ES-I3 (cell line): ENCODE measurements at regions not wholly inside any gene's neighbourhood (a gene's known extent, or its start where the extent isn't known, plus 50 kb on each side); places are given as distances from the start of the nearest gene placed in this dataset.

ENCODE experiments used
- H3K36me3 ChIP-seq: 2 replicates; pipeline ENCODE4 v1.6.1; 2013; ENCODE audit warnings: mild to moderate bottlenecking, low read length, control low read depth, moderate library complexity; ENCODE audit not compliant: insufficient read depth
- H3K4me1 ChIP-seq: 2 replicates; pipeline ENCODE4 v1.6.1; 2013; ENCODE audit warnings: mild to moderate bottlenecking, control low read depth, low read length; ENCODE audit not compliant: insufficient read depth
- H3K9ac ChIP-seq: 2 replicates; pipeline ENCODE4 v1.6.1; 2013; ENCODE audit warnings: low read depth, mild to moderate bottlenecking, low read length, moderate library complexity
- H3K9me3 ChIP-seq: 2 replicates; pipeline ENCODE4 v1.6.1; 2013; ENCODE audit warnings: mild to moderate bottlenecking, low read length, moderate library complexity; ENCODE audit not compliant: control insufficient read depth, insufficient read depth

GRCh38 chr13:106699311-106699710 is 131.4 kb upstream of the ARGLU1 start:
- no peaks in the 10 kb centered on the region for H3K4me1 ChIP-seq

GRCh38 chr13:106696719-106697118 is 128.8 kb upstream of the ARGLU1 start:
- Histone ChIP-seq H3K4me1 (peaks cover 6% of the 10 kb centered on the region; the same call in 1 of the 2 replicates), H3K9me3 (no peaks in the 10 kb centered on the region), H3K9ac (no peak overlapping the region), H3K36me3 (no peaks in the 10 kb centered on the region)

More at GRCh38 chr13:106699311-106699710, 131.4 kb upstream of the ARGLU1 start:
- Histone ChIP-seq H3K9ac (no peak overlapping the region), H3K36me3 (no peaks in the 10 kb centered on the region), H3K9me3 (no peaks in the 10 kb centered on the region)

- H3K4me1 ChIP-seq = peaks cover 8% of the 10 kb centered on the region; the same call in 1 of the 2 replicates
- no peaks in the 10 kb centered on the region for H3K9me3 ChIP-seq
- no peak overlapping the region for H3K9ac ChIP-seq
- H3K36me3 ChIP-seq = no peaks in the 10 kb centered on the region
These were observed 128.2 kb upstream of the ARGLU1 start for GRCh38 chr13:106696140-106696539.

GRCh38 chr13:106695139-106695538 is 127.2 kb upstream of the ARGLU1 start:
- no peaks in the 10 kb centered on the region for H3K9me3 ChIP-seq
- no peaks in the 10 kb centered on the region for H3K36me3 ChIP-seq
- H3K4me1 ChIP-seq = peaks cover 8% of the 10 kb centered on the region; the same call in 1 of the 2 replicates
- no peak overlapping the region for H3K9ac ChIP-seq

- Histone ChIP-seq H3K9ac (no peak overlapping the region), H3K36me3 (no peaks in the 10 kb centered on the region), H3K4me1 (peaks cover 8% of the 10 kb centered on the region; the same call in 1 of the 2 replicates), H3K9me3 (no peaks in the 10 kb centered on the region)
These were observed 123.9 kb upstream of the ARGLU1 start for GRCh38 chr13:106691861-106692260.

- Histone ChIP-seq H3K36me3 (no peaks in the 10 kb centered on the region), H3K9me3 (no peaks in the 10 kb centered on the region), H3K9ac (no peak overlapping the region), H3K4me1 (peaks cover 8% of the 10 kb centered on the region; the same call in 1 of the 2 replicates)
These were observed 123.4 kb upstream of the ARGLU1 start for GRCh38 chr13:106691341-106691740.

GRCh38 chr13:106690779-106691178 is 122.8 kb upstream of the ARGLU1 start:
- Histone ChIP-seq H3K9ac (no peak overlapping the region), H3K36me3 (no peaks in the 10 kb centered on the region), H3K4me1 (peaks cover 8% of the 10 kb centered on the region; the same call in 1 of the 2 replicates), H3K9me3 (no peaks in the 10 kb centered on the region)

GRCh38 chr13:106689906-106690305 is 122.0 kb upstream of the ARGLU1 start:
- Histone ChIP-seq H3K9me3 (no peaks in the 10 kb centered on the region), H3K36me3 (no peaks in the 10 kb centered on the region), H3K4me1 (peaks cover 8% of the 10 kb centered on the region; the same call in 1 of the 2 replicates), H3K9ac (no peak overlapping the region)

GRCh38 chr13:106688940-106689339 is 121.0 kb upstream of the ARGLU1 start:
- no peak overlapping the region for H3K9ac ChIP-seq
- H3K36me3 ChIP-seq = no peaks in the 10 kb centered on the region
- H3K9me3 ChIP-seq = no peaks in the 10 kb centered on the region
- peaks cover 8% of the 10 kb centered on the region; the same call in 1 of the 2 replicates for H3K4me1 ChIP-seq

- no peak overlapping the region for H3K9ac ChIP-seq
- peaks cover 12% of the 10 kb centered on the region for H3K4me1 ChIP-seq
- H3K36me3 ChIP-seq = no peaks in the 10 kb centered on the region
- no peaks in the 10 kb centered on the region for H3K9me3 ChIP-seq
These were observed 118.2 kb upstream of the ARGLU1 start for GRCh38 chr13:106686163-106686562.

GRCh38 chr13:106685143-106685542 is 117.2 kb upstream of the ARGLU1 start:
- Histone ChIP-seq H3K9ac (no peak overlapping the region), H3K4me1 (peaks cover 18% of the 10 kb centered on the region), H3K36me3 (no peaks in the 10 kb centered on the region), H3K9me3 (no peaks in the 10 kb centered on the region)

GRCh38 chr13:106683918-106684317 is 116.0 kb upstream of the ARGLU1 start:
- Histone ChIP-seq H3K9ac (no peak overlapping the region), H3K9me3 (no peaks in the 10 kb centered on the region), H3K36me3 (no peaks in the 10 kb centered on the region), H3K4me1 (peaks cover 24% of the 10 kb centered on the region)

- H3K4me1 ChIP-seq = peaks cover 28% of the 10 kb centered on the region
- H3K36me3 ChIP-seq = no peaks in the 10 kb centered on the region
- no peak overlapping the region for H3K9ac ChIP-seq
- H3K9me3 ChIP-seq = no peaks in the 10 kb centered on the region
These were observed 115.2 kb upstream of the ARGLU1 start for GRCh38 chr13:106683179-106683578.

GRCh38 chr13:106681997-106682396 is 114.1 kb upstream of the ARGLU1 start:
- Histone ChIP-seq H3K36me3 (no peaks in the 10 kb centered on the region), H3K9ac (no peak overlapping the region), H3K9me3 (no peaks in the 10 kb centered on the region), H3K4me1 (peaks cover 28% of the 10 kb centered on the region)

- H3K9ac ChIP-seq = peak overlapping the region; percentile 3; the same call in 1 of the 2 replicates
- no peaks in the 10 kb centered on the region for H3K36me3 ChIP-seq
- no peaks in the 10 kb centered on the region for H3K9me3 ChIP-seq
- peaks cover 28% of the 10 kb centered on the region for H3K4me1 ChIP-seq
These were observed 113.6 kb upstream of the ARGLU1 start for GRCh38 chr13:106681536-106681935.
